ENCODE measurements at regions not wholly inside any gene's neighbourhood (a gene's known extent, or its start where the extent isn't known, plus 50 kb on each side); places are given as distances from the start of the nearest gene placed in this dataset.

DNA sequence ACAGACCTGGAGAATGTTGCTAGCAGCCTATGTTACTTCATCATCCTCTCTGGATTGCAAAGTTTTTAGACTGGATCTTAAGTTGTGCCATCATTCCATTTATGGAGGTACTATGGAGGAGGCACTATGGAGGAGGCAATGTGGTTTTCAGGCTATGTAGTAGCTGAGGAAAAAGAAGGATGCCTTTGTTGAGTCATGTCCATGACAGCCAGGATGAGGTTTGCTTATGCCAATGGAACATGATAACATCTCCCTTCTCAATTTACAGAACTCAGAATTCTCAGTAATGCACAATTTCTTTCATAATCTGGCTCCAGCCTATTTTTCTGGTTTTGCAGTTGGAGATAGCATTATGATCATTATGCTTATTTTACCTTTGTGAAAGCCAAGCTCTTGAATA is 65.9 kb upstream of the TMEM108 start:
- TF ChIP-seq EZH2 (IDR thresholded peaks at IDR 0.05; ENCODE audit: borderline replicate concordance, low read length) (no peak), CTCF (conservative IDR thresholded peaks at IDR 0.05 in 1 of 2, IDR thresholded peaks at IDR 0.05 in 1 of 2; ENCODE audit: extremely low read depth in 1 of 2, insufficient read depth in 1 of 2, low read depth in 1 of 2, low read length in 2 of 2) (no peak)

Measured in mammary epithelial cell (primary cell).